Sigmoid colon (tissue), 4 donors: ENCODE measurements at regions not wholly inside any gene's neighbourhood (a gene's known extent, or its start where the extent isn't known, plus 50 kb on each side); places are given as distances from the start of the nearest gene placed in this dataset.

ENCODE experiments used
- EP300 ChIP-seq, 4 donors: sonication (generic); formaldehyde crosslinking; IDR thresholded peaks; one replicate each; pipeline ENCODE4 v1.6.1; 2017; ENCODE audit warnings: antibody characterized with exemption in 4 of 4
- POLR2A ChIP-seq, 2 donors: fragments of 450-650 bp; IDR thresholded peaks; one replicate each; pipeline ENCODE4 v1.6.1; 2016; ENCODE audit warnings: antibody characterized with exemption in 2 of 2, mild to moderate bottlenecking in 2 of 2, moderate library complexity in 2 of 2
- TF ChIP-seq, protein P1 (sequence below), 4 experiments: fragments of 450-650 bp in 3 of 4; fragments of 200-600 bp in 1 of 4; IDR thresholded peaks; one replicate each; pipeline ENCODE4 v1.5.1; 2016 to 2019; ENCODE audit warnings: antibody characterized with exemption in 4 of 4, mild to moderate bottlenecking in 3 of 4, moderate library complexity in 2 of 4

DNA sequence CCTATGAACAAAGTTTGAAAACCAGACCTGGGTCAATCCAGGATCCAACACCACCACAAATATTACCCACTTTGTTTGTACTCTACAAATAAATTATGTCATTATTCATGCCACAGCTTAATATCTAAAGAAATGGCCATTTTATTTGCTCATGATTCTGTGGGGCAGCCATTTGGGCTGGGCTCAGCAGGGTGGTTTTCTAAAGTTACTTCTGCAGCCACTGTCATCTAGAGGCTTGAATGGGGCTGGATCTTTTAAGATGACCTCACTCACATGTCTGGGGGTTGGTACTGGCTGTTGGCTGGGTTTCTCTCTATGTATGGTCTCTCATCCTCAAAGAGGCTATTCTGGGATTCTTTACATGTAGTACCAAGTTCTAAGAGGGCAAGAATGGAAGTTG lies 96.2 kb downstream of the VCPKMT start:
- TF ChIP-seq, protein P1, sequence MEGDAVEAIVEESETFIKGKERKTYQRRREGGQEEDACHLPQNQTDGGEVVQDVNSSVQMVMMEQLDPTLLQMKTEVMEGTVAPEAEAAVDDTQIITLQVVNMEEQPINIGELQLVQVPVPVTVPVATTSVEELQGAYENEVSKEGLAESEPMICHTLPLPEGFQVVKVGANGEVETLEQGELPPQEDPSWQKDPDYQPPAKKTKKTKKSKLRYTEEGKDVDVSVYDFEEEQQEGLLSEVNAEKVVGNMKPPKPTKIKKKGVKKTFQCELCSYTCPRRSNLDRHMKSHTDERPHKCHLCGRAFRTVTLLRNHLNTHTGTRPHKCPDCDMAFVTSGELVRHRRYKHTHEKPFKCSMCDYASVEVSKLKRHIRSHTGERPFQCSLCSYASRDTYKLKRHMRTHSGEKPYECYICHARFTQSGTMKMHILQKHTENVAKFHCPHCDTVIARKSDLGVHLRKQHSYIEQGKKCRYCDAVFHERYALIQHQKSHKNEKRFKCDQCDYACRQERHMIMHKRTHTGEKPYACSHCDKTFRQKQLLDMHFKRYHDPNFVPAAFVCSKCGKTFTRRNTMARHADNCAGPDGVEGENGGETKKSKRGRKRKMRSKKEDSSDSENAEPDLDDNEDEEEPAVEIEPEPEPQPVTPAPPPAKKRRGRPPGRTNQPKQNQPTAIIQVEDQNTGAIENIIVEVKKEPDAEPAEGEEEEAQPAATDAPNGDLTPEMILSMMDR (IDR thresholded peaks at IDR 0.05), result no peak
- no peak for TF ChIP-seq POLR2A (IDR thresholded peaks at IDR 0.05)
- no peak for TF ChIP-seq EP300 (IDR thresholded peaks at IDR 0.05)
